Activated B cell treated with CpG ODN at 0.5 μM for 24 hours (primary cell): ENCODE measurements at regions not wholly inside any gene's neighbourhood (a gene's known extent, or its start where the extent isn't known, plus 50 kb on each side); places are given as distances from the start of the nearest gene placed in this dataset.

Experiments used
- ATAC-seq: fragments of 200-7000 bp; cut with Tn5 transposase; one replicate; pipeline ENCODE4 v1.10.0; 2021; ENCODE audit warnings: low read depth, mild to moderate bottlenecking, moderate library complexity
- CTCF ChIA-PET: fragments of 350-600 bp; sonication (Branson Sonifier 250); formaldehyde crosslinking; loops from one replicate; lab custom pipeline; 2021; ENCODE audit warnings: antibody characterized with exemption; lab: Charles Lee
- POLR2A ChIA-PET: fragments of 350-600 bp; sonication (Branson Sonifier 250); formaldehyde crosslinking; loops from one replicate; lab custom pipeline; 2021; ENCODE audit warnings: antibody characterized with exemption; lab: Charles Lee
- DNase-seq: peaks from one replicate; pipeline ENCODE4 v3.0.0; 2022
- H3K27ac Mint-ChIP-seq: one replicate; pipeline ENCODE4 v1.8.0; 2020; ENCODE audit warnings: mixed read lengths
- H3K27me3 Mint-ChIP-seq: one replicate; pipeline ENCODE4 v1.8.0; 2021; ENCODE audit warnings: mixed read lengths
- H3K36me3 Mint-ChIP-seq: one replicate; pipeline ENCODE4 v1.8.0; 2021; ENCODE audit warnings: low read depth, mixed read lengths
- H3K4me1 Mint-ChIP-seq: one replicate; pipeline ENCODE4 v1.8.0; 2021; ENCODE audit warnings: mixed read lengths
- H3K4me3 Mint-ChIP-seq: one replicate; pipeline ENCODE4 v1.8.0; 2020; ENCODE audit warnings: mild to moderate bottlenecking, mixed read lengths
- H3K9me3 Mint-ChIP-seq: one replicate; pipeline ENCODE4 v1.8.0; 2020; ENCODE audit warnings: mixed read lengths
- CTCF ChIP-seq: fragments of 200-600 bp; IDR thresholded peaks from one replicate; pipeline ENCODE4 v1.8.0; 2022; ENCODE audit warnings: antibody characterized with exemption, mild to moderate bottlenecking
- intact Hi-C: fragments of 100-400 bp; cut with micrococcal nuclease; formaldehyde crosslinking; loops from one replicate; pipeline ENCODE4 v1.15.1; 2024

- ATAC-seq (no peak), DNase-seq (no peak)
- Mint-ChIP-seq H3K4me1 (no peaks in the 10 kb centered on the region), H3K4me3 (no peak overlapping the region), H3K9me3 (no peaks in the 10 kb centered on the region), H3K27me3 (no peaks in the 10 kb centered on the region), H3K27ac (no peak overlapping the region), H3K36me3 (no peaks in the 10 kb centered on the region)
- POLR2A ChIA-PET, result no interaction called here
- TF ChIP-seq CTCF, result no peak
- CTCF ChIA-PET, result no interaction called here
- intact Hi-C loops, result no loop called here
Observed at GRCh38 chr1:70863239-70863638, 184.4 kb downstream of the PTGER3 start.

GRCh38 chr1:70864302-70864701 lies 183.3 kb downstream of the PTGER3 start:
- H3K27me3 Mint-ChIP-seq, result no peaks in the 10 kb centered on the region
- no peaks in the 10 kb centered on the region for H3K9me3 Mint-ChIP-seq
- ATAC-seq, result no peak
- no peak for TF ChIP-seq CTCF
- ChIA-PET POLR2A (no interaction called here), CTCF (no interaction called here)
- DNase-seq, result no peak
- no peak overlapping the region for H3K4me3 Mint-ChIP-seq
- no peak overlapping the region for H3K27ac Mint-ChIP-seq
- intact Hi-C loops, result no loop called here
- H3K36me3 Mint-ChIP-seq, result no peaks in the 10 kb centered on the region
- no peaks in the 10 kb centered on the region for H3K4me1 Mint-ChIP-seq

- Mint-ChIP-seq H3K9me3 (no peaks in the 10 kb centered on the region), H3K36me3 (no peaks in the 10 kb centered on the region), H3K27me3 (no peaks in the 10 kb centered on the region), H3K27ac (no peak overlapping the region), H3K4me3 (no peak overlapping the region), H3K4me1 (no peaks in the 10 kb centered on the region)
- CTCF ChIA-PET, result no interaction called here
- POLR2A ChIA-PET, result no interaction called here
- ATAC-seq (no peak), DNase-seq (no peak)
- intact Hi-C loops, result no loop called here
- TF ChIP-seq CTCF, result no peak
Observed at GRCh38 chr1:70866542-70867264, 180.9 kb downstream of the PTGER3 start.

- no peak for TF ChIP-seq CTCF
- H3K4me3 Mint-ChIP-seq, result no peak overlapping the region
- CTCF ChIA-PET, result no interaction called here
- no peak overlapping the region for H3K27ac Mint-ChIP-seq
- H3K4me1 Mint-ChIP-seq, result no peaks in the 10 kb centered on the region
- ATAC-seq, result no peak
- POLR2A ChIA-PET, result no interaction called here
- intact Hi-C loops, result no loop called here
- H3K36me3 Mint-ChIP-seq, result no peaks in the 10 kb centered on the region
- no peak for DNase-seq
- H3K27me3 Mint-ChIP-seq, result no peaks in the 10 kb centered on the region
- H3K9me3 Mint-ChIP-seq, result no peaks in the 10 kb centered on the region
Observed at GRCh38 chr1:70871790-70872189, 175.8 kb downstream of the PTGER3 start.

GRCh38 chr1:70874063-70874462 lies 173.6 kb downstream of the PTGER3 start:
- ATAC-seq, result no peak
- peaks cover 3% of the 10 kb centered on the region for H3K9me3 Mint-ChIP-seq
- H3K27ac Mint-ChIP-seq, result no peak overlapping the region
- no peaks in the 10 kb centered on the region for H3K27me3 Mint-ChIP-seq
- no peak overlapping the region for H3K4me3 Mint-ChIP-seq
- H3K4me1 Mint-ChIP-seq, result no peaks in the 10 kb centered on the region
- no peak for DNase-seq
- TF ChIP-seq CTCF, result no peak
- ChIA-PET POLR2A (no interaction called here), CTCF (no interaction called here)
- intact Hi-C loops, result no loop called here
- no peaks in the 10 kb centered on the region for H3K36me3 Mint-ChIP-seq
